Stimulated activated CD8-positive, alpha-beta memory T cell treated with anti-CD3 and anti-CD28 coated beads, Interleukin-15, amount 100 ng/mL, for 1 hour (primary cell): ENCODE measurements at regions not wholly inside any gene's neighbourhood (a gene's known extent, or its start where the extent isn't known, plus 50 kb on each side); places are given as distances from the start of the nearest gene placed in this dataset.

Experiments used
- DNase-seq: peaks from one replicate; pipeline ENCODE4 v3.0.0-alpha.2; 2020; ENCODE audit warnings: low read depth

- no peak for DNase-seq
These were observed 1212.3 kb downstream of the BRD1 start for GRCh38 chr22:48615171-48616008.

GRCh38 chr22:48613566-48614200, 1214.0 kb downstream of the BRD1 start:
- no peak for DNase-seq

DNA sequence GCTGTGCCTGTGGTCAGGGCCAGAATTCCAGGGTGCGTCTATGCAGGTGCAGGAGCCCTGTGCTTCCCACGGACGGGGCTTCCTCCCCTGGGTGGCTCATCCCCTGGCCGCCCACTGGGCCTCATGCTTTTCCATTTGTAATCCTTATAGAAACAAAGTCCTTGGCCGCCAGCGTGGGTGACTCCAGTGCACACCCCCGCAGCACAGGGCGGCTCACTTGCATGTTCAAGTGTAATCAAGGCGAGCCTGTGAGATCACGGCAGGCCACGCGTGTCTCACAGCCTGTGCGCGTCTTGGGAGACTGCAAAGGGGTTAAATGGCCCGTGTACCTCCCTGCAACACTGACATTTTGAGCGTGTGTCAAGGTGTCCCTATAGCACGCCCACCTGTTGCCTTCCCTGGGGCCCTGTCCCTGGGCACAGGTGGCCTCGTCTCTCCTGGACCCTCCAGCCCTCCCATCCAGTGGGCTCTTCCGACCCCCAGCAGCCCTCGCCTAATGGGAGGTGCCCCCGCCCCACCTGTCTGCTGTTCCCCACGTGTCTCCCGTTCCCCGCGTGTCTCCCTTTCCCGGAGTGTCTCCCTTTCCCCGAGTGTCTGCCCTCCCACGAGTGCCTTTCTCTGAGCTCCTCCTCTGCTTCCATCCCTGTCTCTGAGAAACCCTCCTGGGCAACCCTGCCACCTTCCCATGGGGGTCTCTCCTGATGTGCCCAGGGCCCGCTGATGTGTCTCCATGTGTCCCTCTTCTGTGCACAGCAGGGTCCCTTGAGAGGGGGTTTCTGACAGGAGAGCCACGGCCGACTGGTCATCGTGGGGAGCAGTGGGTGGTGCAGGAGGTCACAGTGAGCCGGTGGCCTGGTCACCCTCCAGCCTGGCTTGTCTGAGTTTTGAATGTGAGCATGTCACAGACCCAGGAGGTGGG, 1215.3 kb downstream of the BRD1 start:
- no peak for DNase-seq

GRCh38 chr22:48609279-48609865, 1218.3 kb downstream of the BRD1 start:
- DNase-seq = no peak

GRCh38 chr22:48607901-48608662, 1219.6 kb downstream of the BRD1 start:
- no peak for DNase-seq

- DNase-seq = no peak
These were observed 1220.9 kb downstream of the BRD1 start for GRCh38 chr22:48606684-48607307.

- DNase-seq = no peak
These were observed 1221.7 kb downstream of the BRD1 start for GRCh38 chr22:48605856-48606481.

DNA sequence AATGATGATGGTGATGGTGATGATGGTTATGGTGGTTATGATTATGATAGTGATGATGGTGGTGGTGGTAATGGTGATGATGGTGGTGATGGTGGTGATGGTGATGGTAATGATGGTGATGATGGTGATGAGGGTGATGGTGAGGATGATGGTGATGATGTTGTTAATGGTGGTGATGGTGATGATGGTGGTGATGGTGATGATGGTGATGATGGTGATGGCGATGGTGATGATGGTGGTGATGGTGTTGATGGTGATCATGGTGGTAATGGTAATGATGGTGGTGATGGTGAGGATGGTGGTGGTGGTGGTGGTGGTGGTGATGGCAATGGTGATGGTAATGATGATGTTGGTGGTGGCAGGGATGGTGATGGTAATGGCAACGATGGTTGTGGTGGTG, 1222.5 kb downstream of the BRD1 start:
- no peak for DNase-seq

- DNase-seq = no peak
These were observed 1223.9 kb downstream of the BRD1 start for GRCh38 chr22:48603621-48604320.

DNA sequence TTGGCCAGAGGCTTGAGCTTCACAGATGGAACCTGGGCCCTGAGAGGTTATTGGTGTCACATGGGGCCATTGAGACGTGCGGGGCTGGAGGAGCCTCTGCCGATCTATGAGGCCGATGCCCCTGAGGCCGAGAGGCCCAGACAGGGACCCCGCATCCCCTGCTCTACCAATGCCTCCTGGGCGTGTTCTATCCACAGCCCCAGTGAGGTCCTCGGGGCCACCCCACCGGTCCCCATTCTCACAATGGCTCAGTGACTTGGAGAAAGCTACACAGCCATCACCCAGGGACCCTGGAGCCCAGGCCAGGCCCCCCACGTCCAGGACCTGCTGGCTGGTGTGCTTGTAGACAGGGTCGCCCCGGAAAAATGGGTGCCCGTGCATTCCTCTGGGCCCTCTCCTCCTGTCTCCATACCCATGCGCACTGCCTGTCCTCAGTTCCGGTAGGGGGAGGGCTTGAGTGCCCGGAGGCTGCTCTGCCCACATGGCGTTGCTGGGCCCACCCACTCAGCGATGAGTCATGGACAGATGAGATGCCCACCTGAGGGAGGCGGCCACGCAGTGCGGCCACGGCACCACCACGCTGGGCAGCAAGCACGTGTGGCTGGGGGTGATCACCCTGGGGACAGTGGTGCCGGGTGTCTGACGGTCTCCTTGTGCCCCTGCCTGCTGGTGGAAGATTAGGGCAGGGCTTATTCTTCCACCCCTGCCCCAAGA, 1224.7 kb downstream of the BRD1 start:
- no peak for DNase-seq

- DNase-seq = no peak
These were observed 1227.0 kb downstream of the BRD1 start for GRCh38 chr22:48600681-48601080.

GRCh38 chr22:48600171-48600570, 1227.5 kb downstream of the BRD1 start:
- DNase-seq = no peak

DNA sequence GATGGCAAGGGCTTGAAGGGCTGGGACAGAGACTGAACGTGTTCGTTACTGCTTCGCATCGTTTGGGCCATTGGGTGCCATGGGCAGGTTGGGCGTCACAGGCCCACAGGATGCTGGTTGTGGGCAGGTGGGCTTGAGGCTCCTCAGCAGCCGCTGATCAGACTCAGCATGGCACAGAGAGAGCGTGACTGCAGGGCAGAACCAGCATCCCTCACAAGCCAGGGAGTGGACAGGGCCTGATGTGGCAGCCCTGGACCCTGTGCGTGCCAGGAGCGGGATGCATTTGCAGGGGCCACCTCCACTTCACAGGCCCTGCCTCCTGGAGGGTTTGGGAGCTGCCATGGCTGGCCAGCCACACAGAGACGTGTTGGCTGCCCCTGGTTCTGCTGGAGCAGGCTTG, 1228.3 kb downstream of the BRD1 start:
- no peak for DNase-seq

- no peak for DNase-seq
These were observed 1231.4 kb downstream of the BRD1 start for GRCh38 chr22:48596111-48596850.

DNA sequence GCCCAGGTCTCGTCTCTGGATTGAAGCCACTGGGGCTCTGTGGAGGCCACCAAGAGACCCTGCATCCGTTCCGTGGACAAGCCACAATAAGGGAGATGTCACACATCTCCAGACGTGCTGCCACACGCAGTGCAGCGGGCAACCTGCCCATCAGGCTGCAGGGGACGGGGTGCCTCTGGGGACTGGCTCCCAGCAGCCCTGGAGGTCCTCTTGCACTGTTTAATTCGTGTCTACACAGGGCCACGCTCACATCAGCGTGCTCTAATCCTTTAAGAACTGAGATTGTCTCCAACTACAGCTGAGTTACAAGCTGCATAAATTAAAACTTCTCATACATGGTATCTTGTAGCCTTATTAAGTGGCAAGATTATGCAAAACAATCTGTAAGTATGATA, 1232.2 kb downstream of the BRD1 start:
- no peak for DNase-seq

- DNase-seq = no peak
These were observed 1232.7 kb downstream of the BRD1 start for GRCh38 chr22:48594757-48595510.

DNA sequence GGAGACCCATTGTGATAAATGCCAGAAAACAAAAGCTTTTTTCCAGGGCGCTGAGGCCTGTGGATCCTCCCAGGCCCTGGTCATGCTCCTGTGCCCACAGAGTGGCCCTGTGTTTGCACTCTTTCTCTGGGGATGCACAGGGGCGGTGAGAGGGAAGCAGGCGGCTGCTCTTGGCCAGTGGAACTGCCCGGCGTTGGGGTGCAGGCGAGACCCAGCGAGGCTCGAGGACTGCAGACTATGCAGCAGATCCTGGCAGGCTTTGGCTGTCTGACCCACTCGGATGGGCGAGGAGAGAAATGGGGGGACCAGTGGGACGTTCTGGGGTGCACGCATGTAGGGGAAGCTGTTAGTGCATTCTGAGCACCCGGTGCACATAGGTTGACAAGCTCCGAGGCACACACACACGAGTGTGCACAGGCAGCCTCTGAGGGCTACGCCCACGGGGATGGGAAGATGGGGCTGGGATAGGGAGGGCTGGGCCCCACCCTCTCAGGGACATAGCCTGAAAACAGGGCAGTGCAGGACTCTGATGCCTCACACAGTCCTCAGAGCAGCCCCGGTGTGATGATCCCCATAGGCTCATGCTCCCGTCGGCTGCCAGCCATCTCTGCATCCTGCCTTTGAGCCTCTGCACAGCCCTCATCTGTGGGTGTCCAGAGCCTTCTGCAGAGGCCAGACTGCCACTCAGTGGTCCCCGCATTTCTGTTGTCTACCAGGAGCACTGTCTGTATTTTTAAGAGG, 1233.5 kb downstream of the BRD1 start:
- DNase-seq = no peak
